Mucosa of stomach (tissue), 1 donor: ENCODE measurements at regions not wholly inside any gene's neighbourhood (a gene's known extent, or its start where the extent isn't known, plus 50 kb on each side); places are given as distances from the start of the nearest gene placed in this dataset.

Experiments
- H3K27me3 ChIP-seq: one replicate; pipeline ENCODE4 v1.7.0; 2013; ENCODE audit warnings: mild to moderate bottlenecking, low read length; ENCODE audit not compliant: control insufficient read depth, insufficient read depth
- H3K36me3 ChIP-seq: one replicate; pipeline ENCODE4 v1.7.0; 2013; ENCODE audit warnings: low read length; ENCODE audit not compliant: control insufficient read depth, insufficient read depth
- H3K4me1 ChIP-seq: one replicate; pipeline ENCODE4 v1.7.0; 2013; ENCODE audit warnings: mild to moderate bottlenecking, low read length; ENCODE audit not compliant: control insufficient read depth, insufficient read depth
- H3K4me3 ChIP-seq: one replicate; pipeline ENCODE4 v1.7.0; 2013; ENCODE audit warnings: low read length
- H3K9ac ChIP-seq: one replicate; pipeline ENCODE4 v1.7.0; 2013; ENCODE audit warnings: mild to moderate bottlenecking, low read length, moderate library complexity
- H3K9me3 ChIP-seq: one replicate; pipeline ENCODE4 v1.7.0; 2013; ENCODE audit warnings: mild to moderate bottlenecking, low read length, moderate library complexity; ENCODE audit not compliant: control insufficient read depth
- donor health status: Pancreatic carcinoma.

- H3K4me1 ChIP-seq = no peaks in the 10 kb centered on the region
- H3K9ac ChIP-seq = no peak overlapping the region
- no peak overlapping the region for H3K4me3 ChIP-seq
- H3K27me3 ChIP-seq = no peaks in the 10 kb centered on the region
- no peaks in the 10 kb centered on the region for H3K9me3 ChIP-seq
- no peaks in the 10 kb centered on the region for H3K36me3 ChIP-seq
Measured at GRCh38 chr22:48538291-48538820, 1289.3 kb downstream of the BRD1 start.

- no peaks in the 10 kb centered on the region for H3K4me1 ChIP-seq
- H3K9me3 ChIP-seq = no peaks in the 10 kb centered on the region
- H3K4me3 ChIP-seq = no peak overlapping the region
- H3K36me3 ChIP-seq = no peaks in the 10 kb centered on the region
- H3K27me3 ChIP-seq = no peaks in the 10 kb centered on the region
- no peak overlapping the region for H3K9ac ChIP-seq
Measured at GRCh38 chr22:48537343-48537680, 1290.4 kb downstream of the BRD1 start.

GRCh38 chr22:48536541-48537342 is 1290.9 kb downstream of the BRD1 start:
- Histone ChIP-seq H3K4me1 (no peaks in the 10 kb centered on the region), H3K36me3 (no peaks in the 10 kb centered on the region), H3K27me3 (no peaks in the 10 kb centered on the region), H3K4me3 (no peak overlapping the region), H3K9me3 (no peaks in the 10 kb centered on the region), H3K9ac (no peak overlapping the region)

GRCh38 chr22:48535868-48536540 is 1291.7 kb downstream of the BRD1 start:
- Histone ChIP-seq H3K27me3 (no peaks in the 10 kb centered on the region), H3K36me3 (no peaks in the 10 kb centered on the region), H3K4me3 (no peak overlapping the region), H3K9ac (no peak overlapping the region), H3K4me1 (no peaks in the 10 kb centered on the region), H3K9me3 (no peaks in the 10 kb centered on the region)

- no peak overlapping the region for H3K4me3 ChIP-seq
- H3K9me3 ChIP-seq = no peaks in the 10 kb centered on the region
- H3K36me3 ChIP-seq = no peaks in the 10 kb centered on the region
- H3K9ac ChIP-seq = no peak overlapping the region
- no peaks in the 10 kb centered on the region for H3K4me1 ChIP-seq
- H3K27me3 ChIP-seq = no peaks in the 10 kb centered on the region
Measured at GRCh38 chr22:48534395-48534958, 1293.2 kb downstream of the BRD1 start.

GRCh38 chr22:48532986-48533385 is 1294.7 kb downstream of the BRD1 start:
- no peak overlapping the region for H3K9ac ChIP-seq
- no peaks in the 10 kb centered on the region for H3K27me3 ChIP-seq
- no peaks in the 10 kb centered on the region for H3K9me3 ChIP-seq
- no peak overlapping the region for H3K4me3 ChIP-seq
- H3K4me1 ChIP-seq = no peaks in the 10 kb centered on the region
- no peaks in the 10 kb centered on the region for H3K36me3 ChIP-seq

GRCh38 chr22:48531761-48532435 is 1295.8 kb downstream of the BRD1 start:
- Histone ChIP-seq H3K27me3 (no peaks in the 10 kb centered on the region), H3K9ac (no peak overlapping the region), H3K4me3 (no peak overlapping the region), H3K36me3 (no peaks in the 10 kb centered on the region), H3K9me3 (no peaks in the 10 kb centered on the region), H3K4me1 (no peaks in the 10 kb centered on the region)

- Histone ChIP-seq H3K9ac (no peak overlapping the region), H3K4me1 (no peaks in the 10 kb centered on the region), H3K4me3 (no peak overlapping the region), H3K27me3 (no peaks in the 10 kb centered on the region), H3K9me3 (no peaks in the 10 kb centered on the region), H3K36me3 (no peaks in the 10 kb centered on the region)
Measured at GRCh38 chr22:48531108-48531507, 1296.6 kb downstream of the BRD1 start.

- Histone ChIP-seq H3K9ac (no peak overlapping the region), H3K4me1 (no peaks in the 10 kb centered on the region), H3K27me3 (no peaks in the 10 kb centered on the region), H3K36me3 (no peaks in the 10 kb centered on the region), H3K9me3 (no peaks in the 10 kb centered on the region), H3K4me3 (no peak overlapping the region)
Measured at GRCh38 chr22:48530666-48531065, 1297.0 kb downstream of the BRD1 start.

GRCh38 chr22:48528221-48528915 is 1299.3 kb downstream of the BRD1 start:
- H3K4me1 ChIP-seq = no peaks in the 10 kb centered on the region
- H3K9me3 ChIP-seq = no peaks in the 10 kb centered on the region
- H3K9ac ChIP-seq = no peak overlapping the region
- H3K4me3 ChIP-seq = no peak overlapping the region
- no peaks in the 10 kb centered on the region for H3K36me3 ChIP-seq
- H3K27me3 ChIP-seq = no peaks in the 10 kb centered on the region

- H3K9me3 ChIP-seq = no peaks in the 10 kb centered on the region
Measured at GRCh38 chr22:48523761-48524160, 1303.9 kb downstream of the BRD1 start.

More at GRCh38 chr22:48523761-48524160, 1303.9 kb downstream of the BRD1 start:
- H3K9ac ChIP-seq = no peak overlapping the region
- H3K27me3 ChIP-seq = no peaks in the 10 kb centered on the region
- no peak overlapping the region for H3K4me3 ChIP-seq
- no peaks in the 10 kb centered on the region for H3K4me1 ChIP-seq
- H3K36me3 ChIP-seq = no peaks in the 10 kb centered on the region
